ENCODE measurements at regions not wholly inside any gene's neighbourhood (a gene's known extent, or its start where the extent isn't known, plus 50 kb on each side); places are given as distances from the start of the nearest gene placed in this dataset.

DNA sequence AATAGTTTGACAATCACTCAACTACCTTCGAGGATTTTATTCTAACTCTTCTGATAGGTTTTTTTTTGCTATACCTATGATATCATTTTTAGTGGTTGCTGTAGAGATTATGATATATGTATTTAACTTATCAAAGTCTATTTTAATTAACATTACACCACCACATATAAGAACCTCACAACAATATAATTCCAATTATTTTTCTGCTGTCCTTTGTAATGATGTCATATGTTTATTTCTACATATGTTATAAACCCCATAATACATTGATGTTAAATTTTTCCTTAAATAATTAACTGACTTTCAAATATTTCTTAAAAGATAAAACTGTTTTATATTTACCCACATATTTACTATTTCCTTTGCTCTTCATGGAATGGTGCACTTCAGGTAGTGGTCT lies 103.4 kb upstream of the KITLG start:
- Histone ChIP-seq H3K36me3 (replicated peaks in 1 of 2; ENCODE audit: control insufficient read depth in 1 of 2, insufficient read depth in 2 of 2, low read length in 1 of 2) (no peaks in the 10 kb centered on the region), H4K20me1 (ENCODE audit: insufficient read depth) (no peaks in the 10 kb centered on the region), H3F3A (replicated peaks; ENCODE audit: insufficient read depth) (no peaks in the 10 kb centered on the region), H3K4me3 (ENCODE audit: low read depth in 2 of 2, low read length in 1 of 2) (no peak overlapping the region), H3K9ac (no peak overlapping the region), H3K9me3 (peaks cover 4% of the 10 kb centered on the region; the same call in 1 of the 2 replicates), H3K27me3 (ENCODE audit: insufficient read depth) (no peaks in the 10 kb centered on the region), H3K9me2 (no peaks in the 10 kb centered on the region), H3K79me2 (ENCODE audit: insufficient read depth) (no peaks in the 10 kb centered on the region), H2AFZ (ENCODE audit: low read depth) (no peak overlapping the region), H3K4me1 (ENCODE audit: control insufficient read depth in 1 of 2, insufficient read depth in 2 of 2, low read depth in 1 of 2, low read length in 1 of 2) (no peaks in the 10 kb centered on the region; a peak in 1 of 4 replicates), H3K27ac (ENCODE audit: low read depth in 2 of 2, low read length in 1 of 2) (no peak overlapping the region), H3K4me2 (no peak overlapping the region)
- 25% methylated on average over 1 of the region's 1 CpG for WGBS (ENCODE audit: low lambda C conversion rate)
- DNase-seq = no peak
- ChIA-PET CTCF (no interaction called here), POLR2A (no interaction called here)
- TF ChIP-seq FOSL2 (IDR thresholded peaks at IDR 0.05; ENCODE audit: borderline replicate concordance, low read depth) (no peak), JUND (IDR thresholded peaks at IDR 0.05) (no peak), NFIC (IDR thresholded peaks at IDR 0.05; ENCODE audit: borderline replicate concordance) (no peak), CHD2 (IDR thresholded peaks at IDR 0.05; ENCODE audit: low read length, partially characterized antibody) (no peak), TAF1 (IDR thresholded peaks at IDR 0.05; ENCODE audit: borderline replicate concordance, low read depth, low read length) (no peak), ELF1 (IDR thresholded peaks at IDR 0.05) (no peak), RFX5 (IDR thresholded peaks at IDR 0.05; ENCODE audit: low read length) (no peak), RXRA (IDR thresholded peaks at IDR 0.05; ENCODE audit: borderline replicate concordance, low read depth) (no peak), GATA2 (CRISPR knock-in tag; IDR thresholded peaks at IDR 0.05) (no peak), SMC3 (IDR thresholded peaks at IDR 0.05; ENCODE audit: low read depth, low read length) (no peak), TEAD4 (IDR thresholded peaks at IDR 0.05; ENCODE audit: borderline replicate concordance, insufficient read depth) (no peak)
- TF ChIP-seq, protein P1, sequence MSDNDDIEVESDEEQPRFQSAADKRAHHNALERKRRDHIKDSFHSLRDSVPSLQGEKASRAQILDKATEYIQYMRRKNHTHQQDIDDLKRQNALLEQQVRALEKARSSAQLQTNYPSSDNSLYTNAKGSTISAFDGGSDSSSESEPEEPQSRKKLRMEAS (IDR thresholded peaks at IDR 0.05; ENCODE audit: low read depth) = no peak
- TF ChIP-seq, protein P2, sequence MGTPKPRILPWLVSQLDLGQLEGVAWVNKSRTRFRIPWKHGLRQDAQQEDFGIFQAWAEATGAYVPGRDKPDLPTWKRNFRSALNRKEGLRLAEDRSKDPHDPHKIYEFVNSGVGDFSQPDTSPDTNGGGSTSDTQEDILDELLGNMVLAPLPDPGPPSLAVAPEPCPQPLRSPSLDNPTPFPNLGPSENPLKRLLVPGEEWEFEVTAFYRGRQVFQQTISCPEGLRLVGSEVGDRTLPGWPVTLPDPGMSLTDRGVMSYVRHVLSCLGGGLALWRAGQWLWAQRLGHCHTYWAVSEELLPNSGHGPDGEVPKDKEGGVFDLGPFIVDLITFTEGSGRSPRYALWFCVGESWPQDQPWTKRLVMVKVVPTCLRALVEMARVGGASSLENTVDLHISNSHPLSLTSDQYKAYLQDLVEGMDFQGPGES (IDR thresholded peaks at IDR 0.05; ENCODE audit: low read depth, low read length) = no peak
- TF ChIP-seq, protein P3, sequence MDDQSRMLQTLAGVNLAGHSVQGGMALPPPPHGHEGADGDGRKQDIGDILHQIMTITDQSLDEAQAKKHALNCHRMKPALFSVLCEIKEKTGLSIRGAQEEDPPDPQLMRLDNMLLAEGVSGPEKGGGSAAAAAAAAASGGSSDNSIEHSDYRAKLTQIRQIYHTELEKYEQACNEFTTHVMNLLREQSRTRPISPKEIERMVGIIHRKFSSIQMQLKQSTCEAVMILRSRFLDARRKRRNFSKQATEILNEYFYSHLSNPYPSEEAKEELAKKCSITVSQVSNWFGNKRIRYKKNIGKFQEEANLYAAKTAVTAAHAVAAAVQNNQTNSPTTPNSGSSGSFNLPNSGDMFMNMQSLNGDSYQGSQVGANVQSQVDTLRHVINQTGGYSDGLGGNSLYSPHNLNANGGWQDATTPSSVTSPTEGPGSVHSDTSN (IDR thresholded peaks at IDR 0.05) = no peak
- TF ChIP-seq, protein P4, sequence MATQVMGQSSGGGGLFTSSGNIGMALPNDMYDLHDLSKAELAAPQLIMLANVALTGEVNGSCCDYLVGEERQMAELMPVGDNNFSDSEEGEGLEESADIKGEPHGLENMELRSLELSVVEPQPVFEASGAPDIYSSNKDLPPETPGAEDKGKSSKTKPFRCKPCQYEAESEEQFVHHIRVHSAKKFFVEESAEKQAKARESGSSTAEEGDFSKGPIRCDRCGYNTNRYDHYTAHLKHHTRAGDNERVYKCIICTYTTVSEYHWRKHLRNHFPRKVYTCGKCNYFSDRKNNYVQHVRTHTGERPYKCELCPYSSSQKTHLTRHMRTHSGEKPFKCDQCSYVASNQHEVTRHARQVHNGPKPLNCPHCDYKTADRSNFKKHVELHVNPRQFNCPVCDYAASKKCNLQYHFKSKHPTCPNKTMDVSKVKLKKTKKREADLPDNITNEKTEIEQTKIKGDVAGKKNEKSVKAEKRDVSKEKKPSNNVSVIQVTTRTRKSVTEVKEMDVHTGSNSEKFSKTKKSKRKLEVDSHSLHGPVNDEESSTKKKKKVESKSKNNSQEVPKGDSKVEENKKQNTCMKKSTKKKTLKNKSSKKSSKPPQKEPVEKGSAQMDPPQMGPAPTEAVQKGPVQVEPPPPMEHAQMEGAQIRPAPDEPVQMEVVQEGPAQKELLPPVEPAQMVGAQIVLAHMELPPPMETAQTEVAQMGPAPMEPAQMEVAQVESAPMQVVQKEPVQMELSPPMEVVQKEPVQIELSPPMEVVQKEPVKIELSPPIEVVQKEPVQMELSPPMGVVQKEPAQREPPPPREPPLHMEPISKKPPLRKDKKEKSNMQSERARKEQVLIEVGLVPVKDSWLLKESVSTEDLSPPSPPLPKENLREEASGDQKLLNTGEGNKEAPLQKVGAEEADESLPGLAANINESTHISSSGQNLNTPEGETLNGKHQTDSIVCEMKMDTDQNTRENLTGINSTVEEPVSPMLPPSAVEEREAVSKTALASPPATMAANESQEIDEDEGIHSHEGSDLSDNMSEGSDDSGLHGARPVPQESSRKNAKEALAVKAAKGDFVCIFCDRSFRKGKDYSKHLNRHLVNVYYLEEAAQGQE (IDR thresholded peaks at IDR 0.05; ENCODE audit: low read depth, low read length) = no peak
